ENCODE measurements at regions not wholly inside any gene's neighbourhood (a gene's known extent, or its start where the extent isn't known, plus 50 kb on each side); places are given as distances from the start of the nearest gene placed in this dataset.

GRCh38 chr4:59063015-59063720, 1953.0 kb upstream of the IGFBP7 start:
- in situ Hi-C loops (cut with MboI) (no loop called here), intact Hi-C loops (cut with micrococcal nuclease; ENCODE audit: unreplicated experiment) (no loop called here)
- H3K4me1 ChIP-seq (ENCODE audit: control insufficient read depth, insufficient read depth, low read length): no peaks in the 10 kb centered on the region
- SMC1A ChIA-PET (ENCODE audit: uncharacterized antibody, unreplicated experiment): interaction anchor here (0.6 kb wide), 1 partner anchor 524 kb away, joined by 3 read pairs; no protein-coding TSS in a partner anchor
- H3K79me2 ChIP-seq (ENCODE audit: control insufficient read depth, insufficient read depth, low read length): no peaks in the 10 kb centered on the region
- H3K27ac ChIP-seq (ENCODE audit: control insufficient read depth, insufficient read depth): no peak overlapping the region
- no peak overlapping the region for H3K9ac ChIP-seq (ENCODE audit: control insufficient read depth, insufficient read depth, low read length)
- 1% methylated on average over 4 of the region's 4 CpGs for WGBS (ENCODE audit: insufficient coverage, insufficient replicate concordance, low lambda C conversion rate, missing lambda C conversion rate)
- no peaks in the 10 kb centered on the region for H3K9me3 ChIP-seq (replicated peaks; ENCODE audit: control insufficient read depth, insufficient read depth, low read length)
- BruUV-seq (replicated peaks): no TSS peak
- no peaks in the 10 kb centered on the region for H4K20me1 ChIP-seq (ENCODE audit: control insufficient read depth, insufficient read depth)
- TF ChIP-seq MLLT1 (IDR thresholded peaks at IDR 0.05) (no peak), USF1 (IDR thresholded peaks at IDR 0.05; ENCODE audit: borderline replicate concordance, extremely low read length, insufficient read depth, low read depth, low read length) (no peak), TCF3 (IDR thresholded peaks at IDR 0.05; ENCODE audit: borderline replicate concordance, insufficient read depth, low read depth, low read length) (no peak), RFX5 (IDR thresholded peaks at IDR 0.05; ENCODE audit: low read depth, low read length) (no peak), ZNF217 (IDR thresholded peaks at IDR 0.05) (no peak), GATAD2B (conservative IDR thresholded peaks at IDR 0.05; ENCODE audit: low read depth) (no peak), CUX1 (IDR thresholded peaks at IDR 0.05; ENCODE audit: insufficient replicate concordance, low read depth, low read length) (no peak)
- POLR2A ChIA-PET: no interaction called here
- no peaks in the 10 kb centered on the region for H3K27me3 ChIP-seq (replicated peaks in 1 of 2; ENCODE audit: control insufficient read depth in 2 of 2, insufficient read depth in 2 of 2, low read length in 1 of 2)
- FAIRE-seq (no peak), ATAC-seq (no peak), DNase-seq (ENCODE audit: low read depth, low spot score) (no peak)
- CTCF ChIA-PET: interaction anchor here (0.7 kb wide), 1 partner anchor 330 kb away, joined by 3 read pairs; no protein-coding TSS in a partner anchor
- H3K4me2 ChIP-seq (ENCODE audit: control insufficient read depth, insufficient read depth): no peak overlapping the region
- H3K36me3 ChIP-seq (ENCODE audit: control insufficient read depth in 2 of 2, insufficient read depth in 2 of 2, low read length in 1 of 2): no peaks in the 10 kb centered on the region
- RAD21 ChIA-PET (ENCODE audit: unreplicated experiment): no interaction called here
- no peak overlapping the region for H3K4me3 ChIP-seq
- no peak overlapping the region for H2AFZ ChIP-seq (ENCODE audit: control insufficient read depth, low read depth, low read length)

All from GM12878 (cell line).